B cell (primary cell): ENCODE measurements at regions not wholly inside any gene's neighbourhood (a gene's known extent, or its start where the extent isn't known, plus 50 kb on each side); places are given as distances from the start of the nearest gene placed in this dataset.

Experiments
- ATAC-seq: fragments of 200-7000 bp; cut with Tn5 transposase; one replicate; pipeline ENCODE4 v1.10.0; 2021; ENCODE audit warnings: low read depth, mild to moderate bottlenecking, moderate number of reproducible peaks, moderate library complexity
- CTCF ChIA-PET: fragments of 350-600 bp; sonication (Branson Sonifier 250); formaldehyde crosslinking; loops from one replicate; lab custom pipeline; 2021; ENCODE audit warnings: antibody characterized with exemption, inconsistent platforms; lab: Charles Lee
- POLR2A ChIA-PET: fragments of 350-600 bp; sonication (Branson Sonifier 250); formaldehyde crosslinking; loops from one replicate; lab custom pipeline; 2021; ENCODE audit warnings: antibody characterized with exemption; lab: Charles Lee
- DNase-seq: peaks from one replicate; pipeline ENCODE4 v3.0.0; 2013
- H2AFZ ChIP-seq: 2 replicates; pipeline ENCODE4 v1.6.1; 2012; ENCODE audit warnings: mild to moderate bottlenecking, low read depth, low read length; ENCODE audit not compliant: insufficient read depth, poor library complexity, severe bottlenecking
- H3K27ac ChIP-seq, 2 donors: 1 replicate in 1 of 2; 2 replicates in 1 of 2; pipeline ENCODE4 v1.5.1; 2012 to 2013; ENCODE audit warnings: low read length in 2 of 2, mild to moderate bottlenecking in 2 of 2, moderate library complexity in 1 of 2
- H3K27me3 ChIP-seq, 4 experiments: fragments of 200-600 bp in 1 of 4; sonication (generic) in 1 of 4; replicated peaks in 1 of 4; 1 replicate in 2 of 4; 2 replicates in 2 of 4; pipeline versions ENCODE4 v1.6.1 to v1.7.0; 2013 to 2016; ENCODE audit warnings: low read length in 3 of 4, mild to moderate bottlenecking in 2 of 4, mixed read lengths in 1 of 4, moderate library complexity in 1 of 4; ENCODE audit not compliant: insufficient read depth in 4 of 4, control insufficient read depth in 3 of 4; ENCODE audit errors: control extremely low read depth in 1 of 4
- H3K36me3 ChIP-seq, 2 experiments: replicated peaks in 1 of 2; 1 replicate in 1 of 2; 2 replicates in 1 of 2; pipeline versions ENCODE4 v1.6.1 to v1.7.1; 2013; ENCODE audit warnings: low read length in 1 of 2; ENCODE audit not compliant: insufficient read depth in 2 of 2, control insufficient read depth in 1 of 2; ENCODE audit errors: control extremely low read depth in 1 of 2, extremely low read depth in 1 of 2
- H3K4me1 ChIP-seq, 2 donors: fragments of 200-600 bp in 1 of 2; sonication (generic) in 1 of 2; 1 replicate in 1 of 2; 2 replicates in 1 of 2; pipeline versions ENCODE4 v1.5.1 to v1.6.1; 2013 to 2017; ENCODE audit warnings: low read length in 2 of 2; ENCODE audit not compliant: control insufficient read depth in 2 of 2, insufficient read depth in 2 of 2
- H3K4me2 ChIP-seq: replicated peaks from 2 replicates; pipeline ENCODE3; 2012; ENCODE audit warnings: mild to moderate bottlenecking, low read depth, low read length; ENCODE audit not compliant: poor library complexity, severe bottlenecking
- H3K4me3 ChIP-seq, 5 experiments: fragments of 200-600 bp in 1 of 5; sonication (generic) in 1 of 5; 1 replicate in 3 of 5; 2 replicates in 2 of 5; pipeline versions ENCODE4 v1.5.1 to v1.7.0; 2011 to 2016; ENCODE audit warnings: low read length in 4 of 5, mild to moderate bottlenecking in 4 of 5, low read depth in 2 of 5, control low read depth in 1 of 5, moderate library complexity in 1 of 5; ENCODE audit not compliant: insufficient read depth in 1 of 5; ENCODE audit errors: control extremely low read depth in 1 of 5, extremely low read depth in 1 of 5
- H3K79me2 ChIP-seq: fragments of 200-600 bp; sonication (generic); one replicate; pipeline ENCODE4 v1.6.0; 2016; ENCODE audit warnings: low read length; ENCODE audit not compliant: control insufficient read depth, insufficient read depth
- H3K9ac ChIP-seq: fragments of 200-600 bp; sonication (generic); 2 replicates; pipeline ENCODE4 v1.6.1; 2017; ENCODE audit warnings: mild to moderate bottlenecking, low read length, moderate library complexity
- H3K9me3 ChIP-seq, 3 donors: one replicate each; pipeline versions ENCODE4 v1.6.1 to v1.7.1; 2013; ENCODE audit warnings: low read length in 2 of 3; ENCODE audit not compliant: control insufficient read depth in 2 of 3, insufficient read depth in 1 of 3; ENCODE audit errors: control extremely low read depth in 1 of 3
- H4K20me1 ChIP-seq: 2 replicates; pipeline ENCODE4 v1.6.0; 2012; ENCODE audit warnings: mild to moderate bottlenecking, low read length; ENCODE audit not compliant: insufficient read depth, control insufficient read depth, poor library complexity, severe bottlenecking
- H3K27ac Mint-ChIP-seq: one replicate; pipeline ENCODE4 v1.8.0; 2021; ENCODE audit warnings: mixed read lengths
- H3K27me3 Mint-ChIP-seq: one replicate; pipeline ENCODE4 v1.8.0; 2021; ENCODE audit warnings: mixed read lengths
- H3K4me1 Mint-ChIP-seq: one replicate; pipeline ENCODE4 v1.8.0; 2021; ENCODE audit warnings: mixed read lengths
- H3K4me3 Mint-ChIP-seq: one replicate; pipeline ENCODE4 v1.8.0; 2021; ENCODE audit warnings: mixed read lengths
- H3K9me3 Mint-ChIP-seq: one replicate; pipeline ENCODE4 v1.8.0; 2022; ENCODE audit warnings: mixed read lengths; ENCODE audit not compliant: insufficient read depth
- CTCF ChIP-seq: fragments of 200-600 bp; IDR thresholded peaks from one replicate; pipeline ENCODE4 v1.8.0; 2022; ENCODE audit warnings: antibody characterized with exemption, mild to moderate bottlenecking
- EZH2 ChIP-seq: IDR thresholded peaks from 2 replicates; pipeline ENCODE4 v1.6.1; 2012; ENCODE audit warnings: borderline replicate concordance, low read depth, mild to moderate bottlenecking, moderate library complexity, low read length; ENCODE audit not compliant: insufficient read depth, poor library complexity, severe bottlenecking
- WGBS: methylation state at CpG from one replicate; pipeline ENCODE4 v1.1.5; 2013; ENCODE audit warnings: missing lambda C conversion rate; ENCODE audit not compliant: insufficient coverage; 5-methylcytosine and 5-hydroxymethylcytosine counted together
- intact Hi-C: fragments of 100-400 bp; cut with micrococcal nuclease; formaldehyde crosslinking; loops from one replicate; pipeline ENCODE4 v1.10.0; 2022

GRCh38 chr12:124487834-124488165, 79.6 kb downstream of the NCOR2 start:
- H3K27ac Mint-ChIP-seq = no peak overlapping the region
- H3K27me3 ChIP-seq = no peaks in the 10 kb centered on the region
- peaks cover 13 to 28% of the 10 kb centered on the region in 2 donors for H3K4me1 ChIP-seq
- no peak overlapping the region for H3K27ac ChIP-seq
- no peaks in the 10 kb centered on the region for H3K27me3 Mint-ChIP-seq
- no peak for TF ChIP-seq EZH2
- TF ChIP-seq CTCF = no peak
- H4K20me1 ChIP-seq = peaks cover 71% of the 10 kb centered on the region
- WGBS = no CpG with 5 or more reads among the region's 3 CpGs
- no peaks in the 10 kb centered on the region for H3K9me3 Mint-ChIP-seq
- H2AFZ ChIP-seq = no peak overlapping the region
- ChIA-PET CTCF (no interaction called here), POLR2A (no interaction called here)
- H3K79me2 ChIP-seq = peaks cover 44% of the 10 kb centered on the region
- DNase-seq (no peak), ATAC-seq (no peak)
- no peak overlapping the region for H3K4me2 ChIP-seq
- H3K36me3 ChIP-seq = peaks cover 0 to 16% of the 10 kb centered on the region in 2 experiments
- intact Hi-C loops = no loop called here
- no peak overlapping the region for H3K9ac ChIP-seq
- H3K9me3 ChIP-seq = peaks cover 0 to 14% (median 0%) of the 10 kb centered on the region in 3 donors
- no peak overlapping the region for H3K4me3 Mint-ChIP-seq
- H3K4me3 ChIP-seq = no peak overlapping the region
- H3K4me1 Mint-ChIP-seq = peaks cover 45% of the 10 kb centered on the region

GRCh38 chr12:124487066-124487833, 80.2 kb downstream of the NCOR2 start:
- H3K27me3 ChIP-seq = no peaks in the 10 kb centered on the region
- H4K20me1 ChIP-seq = peaks cover 69% of the 10 kb centered on the region
- no peaks in the 10 kb centered on the region for H3K9me3 Mint-ChIP-seq
- H3K36me3 ChIP-seq = peaks cover 0 to 19% of the 10 kb centered on the region in 2 experiments
- no peaks in the 10 kb centered on the region for H3K27me3 Mint-ChIP-seq
- peaks cover 40% of the 10 kb centered on the region for H3K79me2 ChIP-seq
- peaks cover 9 to 28% of the 10 kb centered on the region in 2 donors for H3K4me1 ChIP-seq
- 92% methylated on average over 24 of the region's 27 CpGs for WGBS
- ChIA-PET CTCF (no interaction called here), POLR2A (no interaction called here)
- H3K4me1 Mint-ChIP-seq = peaks cover 46% of the 10 kb centered on the region
- H2AFZ ChIP-seq = no peak overlapping the region
- H3K27ac Mint-ChIP-seq = peak overlapping the region; percentile 23
- no peak overlapping the region for H3K9ac ChIP-seq
- intact Hi-C loops = no loop called here
- TF ChIP-seq EZH2 (no peak), CTCF (no peak)
- peaks cover 0 to 14% (median 0%) of the 10 kb centered on the region in 3 donors for H3K9me3 ChIP-seq
- DNase-seq (no peak), ATAC-seq (peak; percentile 31)
- H3K27ac ChIP-seq = peak overlapping the region in 1 of 2 donors; percentile 19
- H3K4me2 ChIP-seq = no peak overlapping the region
- H3K4me3 ChIP-seq = no peak overlapping the region
- H3K4me3 Mint-ChIP-seq = no peak overlapping the region
